ENCODE measurements at regions not wholly inside any gene's neighbourhood (a gene's known extent, or its start where the extent isn't known, plus 50 kb on each side); places are given as distances from the start of the nearest gene placed in this dataset. TPM values are rescaled to one million over a fixed set of nuclear protein-coding genes. Genes with fewer than 3 reads are reported as not detected.
A peak's percentile ranks its signal among the peaks of the same experiment; 100 is the strongest.

GRCh38 chr5:51326844-51327243 lies 56.4 kb upstream of the ISL1 start:
- Histone ChIP-seq H3K9me3 (ENCODE audit: control insufficient read depth, insufficient read depth, low read length) (no peaks in the 10 kb centered on the region), H3K27ac (ENCODE audit: low read depth, low read length) (no peak overlapping the region), H3K4me1 (ENCODE audit: control insufficient read depth, insufficient read depth, low read length) (no peaks in the 10 kb centered on the region), H3K27me3 (ENCODE audit: control insufficient read depth, insufficient read depth, low read length) (no peaks in the 10 kb centered on the region), H3K4me3 (ENCODE audit: low read depth, low read length) (no peak overlapping the region), H3K36me3 (ENCODE audit: control insufficient read depth, insufficient read depth, low read length) (no peaks in the 10 kb centered on the region)
- DNase-seq (ENCODE audit: low read depth in 4 of 6, low spot score in 6 of 6): peak in 1 of 6 donors; percentile 15
- WGBS (ENCODE audit: insufficient coverage): no CpG with 5 or more reads among the region's 1 CpG

Small RNAs in the stretch of these regions (small RNA-seq; reads per million reads assigned to genes)
- not detected for gene AC022441.3 (ENCODE audit: low replicate concordance)
- not detected for gene RNU6-1296P (ENCODE audit: low replicate concordance)
- not detected for gene RNU6-480P (ENCODE audit: low replicate concordance)
